NCI-H1417 treated with DMSO at 0.1 percent for 48 hours (cell line): ENCODE measurements at regions not wholly inside any gene's neighbourhood (a gene's known extent, or its start where the extent isn't known, plus 50 kb on each side); places are given as distances from the start of the nearest gene placed in this dataset.
"Not testable (repeated sequence)": the region's sequence is repeated elsewhere in the genome, so short reads cannot be mapped to it uniquely, and the experiment has no call there.

Experiments used
- DNase-seq: peaks from one replicate; lab custom pipeline; 2025; lab: John Stamatoyannopoulos, UW

DNA sequence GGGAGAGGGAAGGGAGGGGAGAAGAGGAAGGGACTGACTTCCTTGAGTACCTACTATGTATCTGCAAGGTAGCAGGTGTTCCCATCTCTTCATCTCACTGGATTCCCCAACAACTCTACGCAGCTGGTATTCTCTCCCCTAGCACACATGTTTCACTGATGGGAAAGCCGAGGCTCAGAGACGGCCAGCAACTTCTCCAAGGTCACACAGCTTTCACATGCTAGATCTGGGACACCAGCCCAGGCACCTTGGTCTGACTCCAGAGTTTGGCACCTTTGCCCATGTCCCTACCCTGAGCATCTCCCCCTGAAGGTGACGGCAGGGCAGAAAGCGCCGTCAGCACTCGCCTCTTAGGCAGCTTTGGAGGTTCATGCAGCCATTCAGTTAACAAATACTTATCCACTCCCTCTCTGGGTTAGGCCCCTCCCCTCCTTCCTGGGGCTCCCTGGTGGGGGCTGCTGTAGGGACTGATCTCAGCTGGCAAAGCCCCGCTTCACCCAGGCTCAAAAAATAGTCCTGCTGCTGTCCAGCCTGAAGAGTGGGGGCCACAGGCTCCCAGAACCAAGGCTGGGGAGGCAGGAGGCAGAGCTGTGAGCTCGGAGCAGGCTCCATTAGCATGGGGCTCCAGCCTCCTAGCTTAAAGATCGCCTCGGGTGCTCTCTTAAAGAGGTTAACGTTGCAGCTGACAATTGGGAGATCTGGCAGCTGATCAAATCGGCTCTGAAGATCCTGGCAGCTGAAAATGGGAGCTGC, 79.4 kb downstream of the IGLL1 start:
- no peak for DNase-seq

DNA sequence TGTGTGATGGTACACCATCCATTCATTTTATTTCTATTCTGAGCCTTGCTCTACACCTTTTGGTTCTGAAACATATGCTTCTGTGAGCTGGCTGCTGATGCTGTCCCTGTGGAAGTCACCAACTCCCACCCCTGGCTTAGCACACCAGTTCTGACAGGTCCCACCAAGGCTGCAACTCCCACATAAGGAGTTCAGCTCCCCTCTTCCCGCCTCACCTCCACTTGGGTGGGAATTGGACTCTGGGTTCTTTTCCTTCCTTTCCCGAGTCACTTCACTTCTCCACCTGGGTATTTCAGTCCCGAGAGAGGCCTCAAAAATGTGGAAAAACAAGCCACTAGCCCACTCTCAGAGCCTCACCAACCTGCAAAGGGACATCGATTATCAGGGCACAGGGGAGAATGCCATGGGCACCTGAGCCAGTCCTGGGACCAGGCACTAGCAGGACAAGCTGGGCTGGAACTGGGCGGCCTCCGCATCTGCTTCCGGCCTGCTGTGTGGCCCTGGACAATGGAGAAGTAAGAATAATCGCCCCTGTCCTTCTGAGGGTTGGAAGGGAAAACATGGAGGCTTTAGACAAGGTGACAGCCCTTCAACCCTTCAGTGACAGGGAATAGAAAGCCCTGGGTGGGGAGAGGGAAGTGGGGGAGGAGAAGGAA, 80.1 kb downstream of the IGLL1 start:
- no peak for DNase-seq

DNA sequence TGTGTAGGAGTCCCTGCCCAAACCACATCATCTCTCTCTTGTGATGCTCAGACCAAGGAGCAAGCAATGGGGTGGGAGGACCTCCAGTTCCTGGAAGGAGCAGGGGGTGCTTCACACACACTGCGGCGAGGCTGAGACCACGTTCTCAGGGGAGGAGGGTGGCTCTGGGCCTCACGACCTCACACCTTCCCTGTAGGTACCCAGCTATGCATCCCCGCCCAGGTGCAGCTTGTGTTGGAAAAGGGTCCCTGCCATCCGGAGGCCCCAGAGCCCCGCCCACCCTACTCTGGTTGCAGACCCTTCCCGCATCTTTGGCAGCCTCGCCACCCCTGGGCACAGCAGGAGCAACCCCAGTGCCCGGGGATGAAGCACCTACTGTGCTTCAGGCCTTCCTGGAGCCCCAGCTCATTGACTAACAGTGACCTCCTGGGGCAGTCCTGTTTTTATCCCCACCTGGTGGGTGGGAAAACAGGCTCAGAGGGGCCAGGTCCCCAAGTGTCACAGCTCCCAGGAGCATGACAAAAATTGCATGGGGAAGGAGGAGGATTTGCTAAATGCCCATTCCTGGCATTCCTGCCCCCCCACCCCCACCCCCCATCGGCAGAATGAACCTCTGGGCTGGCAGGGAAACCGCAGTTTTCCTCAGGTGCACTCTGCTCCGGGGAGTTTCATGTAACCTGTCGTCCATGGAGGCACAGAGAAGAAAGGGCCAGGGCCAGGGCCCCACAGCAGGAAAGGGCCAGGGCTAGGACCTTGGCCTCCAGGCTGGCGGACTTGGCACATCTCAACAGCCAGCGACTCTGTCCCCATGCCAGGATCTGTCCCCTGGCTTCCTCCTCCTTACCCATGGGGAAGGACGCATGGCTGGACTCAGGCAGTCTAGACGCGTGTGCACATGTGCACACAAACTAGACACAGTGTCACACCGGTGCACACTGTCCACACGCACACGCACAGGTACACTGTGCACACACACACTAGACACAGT, 81.0 kb downstream of the IGLL1 start:
- no peak for DNase-seq

DNA sequence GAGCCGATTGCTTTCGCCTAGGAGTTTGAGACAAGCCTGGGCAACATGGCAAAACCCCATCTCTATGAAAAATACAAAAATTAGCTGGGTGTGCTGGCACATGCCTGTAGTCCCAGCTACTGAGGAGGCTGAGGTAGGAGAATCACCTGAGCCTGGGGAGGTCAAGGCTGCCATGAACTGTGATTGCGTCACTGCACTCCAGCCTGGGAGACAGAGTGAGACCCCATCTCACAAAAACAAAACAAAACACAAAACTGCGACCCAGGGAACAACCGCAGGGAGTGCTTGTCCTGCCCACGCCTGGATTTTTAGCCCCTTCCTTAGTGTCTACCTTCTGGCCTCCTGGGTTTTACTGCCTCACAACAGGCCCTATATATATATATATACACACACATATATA, 82.2 kb downstream of the IGLL1 start:
- DNase-seq = not testable (repeated sequence)

DNA sequence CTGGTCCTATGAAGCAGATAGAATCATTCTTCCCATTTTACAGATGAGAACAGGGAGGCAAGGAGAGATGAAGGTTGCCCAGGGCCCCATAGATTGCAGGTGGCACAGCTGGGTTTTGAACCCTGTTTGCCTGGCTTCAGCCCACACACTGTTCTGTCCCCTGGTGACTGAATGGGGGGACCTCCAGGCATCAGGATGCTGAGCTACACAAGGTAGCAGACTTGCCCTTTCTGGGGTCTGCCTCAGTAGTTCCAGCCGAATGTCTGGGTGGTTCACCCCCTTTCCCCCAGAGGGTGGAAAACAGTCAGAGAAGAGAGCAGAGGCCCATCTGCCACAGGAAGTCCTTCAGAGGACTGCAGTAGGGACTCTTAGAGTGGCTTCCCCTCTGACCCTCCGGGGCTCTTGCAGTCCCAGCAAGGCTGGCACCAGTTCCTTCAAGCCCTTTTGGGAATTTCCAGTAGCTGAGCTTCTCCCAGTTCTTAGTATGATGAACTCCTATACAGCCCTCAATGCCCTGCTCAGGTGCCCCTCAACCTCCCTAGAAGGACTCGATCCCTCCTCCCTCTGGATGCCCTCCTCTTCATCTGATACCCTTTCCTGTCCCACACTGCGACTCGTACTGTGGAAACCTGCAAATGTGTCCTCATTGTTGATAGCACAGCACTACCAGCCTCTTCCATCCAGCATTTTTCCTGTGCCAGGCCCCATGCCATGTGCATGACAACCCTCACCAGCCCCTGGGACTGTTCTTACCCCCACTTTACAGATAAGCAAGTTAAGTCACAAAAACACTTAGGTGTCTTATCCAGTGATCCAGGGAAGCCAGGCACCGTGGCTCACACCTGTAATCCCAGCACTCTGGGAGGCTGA, 82.8 kb downstream of the IGLL1 start:
- no peak for DNase-seq

DNA sequence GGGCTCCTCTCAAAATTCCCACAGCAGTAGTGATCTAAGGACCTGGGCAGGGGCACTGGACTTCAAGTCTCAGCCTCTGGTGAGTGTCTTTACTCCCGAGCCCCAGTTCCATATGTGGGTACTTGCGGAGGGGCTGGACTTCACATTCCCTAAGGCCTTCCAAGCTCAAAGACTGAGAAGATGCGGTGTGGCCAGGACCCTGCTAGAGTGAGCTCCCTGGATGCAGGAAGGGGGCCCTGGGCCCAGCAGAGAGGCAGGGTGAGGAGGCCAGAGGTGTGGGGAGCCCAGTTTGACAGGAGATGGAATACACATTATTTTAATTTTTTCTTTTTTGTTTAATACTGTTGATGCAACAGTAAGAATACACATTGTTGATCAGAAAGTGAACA, 83.7 kb downstream of the IGLL1 start:
- DNase-seq = no peak

DNA sequence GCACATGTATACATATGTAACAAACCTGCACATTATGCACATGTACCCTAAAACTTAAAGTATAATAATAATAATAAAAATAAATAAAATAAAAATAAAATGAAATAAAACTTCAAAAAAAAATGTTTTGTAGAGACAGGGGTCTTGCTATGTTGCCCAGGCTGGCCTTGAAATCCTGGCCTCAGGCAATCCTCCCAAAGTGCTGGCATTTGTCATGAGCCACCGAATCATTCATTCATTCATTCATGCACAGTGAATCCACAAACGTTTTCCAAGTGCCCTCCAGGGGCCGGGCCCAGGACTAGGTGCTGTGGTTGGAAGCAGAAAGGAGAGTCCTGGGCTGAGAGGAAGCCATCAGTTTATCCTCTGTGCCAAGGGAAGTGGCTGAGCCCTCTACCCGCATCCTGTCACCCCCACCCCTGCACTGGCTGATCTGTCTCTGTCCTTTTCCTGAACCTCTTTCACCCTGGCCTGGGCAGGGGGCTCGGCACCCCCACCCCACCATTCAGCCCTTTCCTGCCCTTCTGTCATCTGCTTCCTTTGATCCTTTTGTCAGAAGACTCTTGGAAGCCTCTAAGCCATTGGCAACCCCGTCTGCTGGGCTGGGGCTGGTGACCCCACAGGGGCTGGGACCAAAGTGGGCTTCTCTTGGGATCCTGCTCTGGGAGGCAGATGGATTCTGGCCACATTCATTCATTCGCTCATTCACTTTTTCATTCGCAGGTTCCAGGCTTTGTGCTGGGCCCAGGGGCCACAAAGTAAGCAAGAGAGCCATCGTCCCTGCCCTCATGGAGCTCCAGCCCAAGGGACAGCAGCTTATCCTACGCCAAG, 84.3 kb downstream of the IGLL1 start:
- DNase-seq = no peak

DNA sequence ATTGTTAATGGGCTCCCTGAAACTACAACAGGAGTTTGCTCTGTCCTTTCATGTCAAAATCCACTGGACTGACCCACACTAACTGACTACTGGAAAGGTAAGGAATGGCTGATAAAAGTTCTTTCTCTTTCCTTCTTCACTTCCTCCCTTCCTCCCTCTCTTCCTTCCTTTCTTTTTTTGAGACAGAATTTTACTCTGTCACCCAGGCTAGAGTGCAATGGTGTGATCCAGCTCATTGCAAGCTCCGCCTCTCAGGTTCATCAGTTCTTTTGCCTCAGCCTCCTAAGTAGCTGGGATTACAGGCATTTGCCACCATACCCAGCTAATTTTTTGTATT, 85.2 kb downstream of the IGLL1 start:
- DNase-seq = no peak

DNA sequence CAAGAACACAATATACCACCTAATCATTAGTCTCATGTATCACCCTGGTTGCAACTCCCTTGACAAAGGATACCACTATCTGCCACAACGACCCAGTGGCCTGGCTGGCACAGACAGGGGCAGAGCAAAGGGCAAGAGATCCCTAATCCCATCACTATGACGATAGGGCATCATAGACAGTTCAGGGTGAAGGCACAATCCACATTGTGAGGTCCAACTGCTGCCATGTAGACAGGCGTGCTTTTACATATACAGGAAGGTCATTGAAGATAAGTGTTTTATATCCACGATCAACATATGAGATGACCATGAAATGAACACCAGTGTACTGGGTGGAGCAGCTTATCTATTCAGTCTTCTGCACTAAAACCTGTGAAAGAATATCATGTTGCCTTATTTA, 94.6 kb downstream of the IGLL1 start:
- no peak for DNase-seq

DNA sequence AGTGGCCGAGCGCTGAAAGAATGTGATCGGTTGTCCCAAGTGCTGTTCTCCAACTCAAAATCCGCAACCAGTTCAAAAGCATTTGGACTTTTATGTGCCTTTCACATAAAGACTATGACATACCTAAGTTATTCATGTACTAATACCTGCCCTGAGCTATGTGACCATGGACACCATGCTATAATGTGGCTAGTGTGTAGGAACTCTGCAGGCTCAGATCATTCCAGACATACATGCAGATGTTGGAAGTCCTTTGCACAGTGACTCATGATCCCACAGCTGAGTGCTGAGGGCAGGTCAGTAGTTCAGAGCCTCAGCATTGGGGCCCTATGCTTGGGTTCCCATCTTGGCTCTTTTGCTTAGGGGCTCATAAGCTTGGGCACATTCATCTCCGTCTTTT, 95.4 kb downstream of the IGLL1 start:
- DNase-seq = no peak

DNA sequence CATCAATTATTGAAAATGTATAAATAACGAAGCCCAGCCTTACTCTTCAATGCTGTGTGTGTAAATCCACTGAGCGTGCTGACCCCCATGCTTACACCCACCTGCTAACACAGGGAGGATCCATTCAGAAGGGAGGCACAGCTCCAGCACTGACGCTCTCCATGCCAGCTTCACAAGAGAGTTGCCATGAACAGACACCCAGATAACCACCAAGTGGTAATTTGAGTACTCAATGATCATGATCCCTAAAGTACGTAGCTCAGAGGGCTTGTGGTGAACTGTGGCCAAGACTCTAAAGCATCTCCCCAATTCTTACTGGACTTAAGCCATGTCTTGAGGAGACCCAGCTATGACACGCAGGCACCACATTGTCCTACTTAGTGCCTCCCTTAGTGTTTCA, 98.7 kb downstream of the IGLL1 start:
- no peak for DNase-seq

DNA sequence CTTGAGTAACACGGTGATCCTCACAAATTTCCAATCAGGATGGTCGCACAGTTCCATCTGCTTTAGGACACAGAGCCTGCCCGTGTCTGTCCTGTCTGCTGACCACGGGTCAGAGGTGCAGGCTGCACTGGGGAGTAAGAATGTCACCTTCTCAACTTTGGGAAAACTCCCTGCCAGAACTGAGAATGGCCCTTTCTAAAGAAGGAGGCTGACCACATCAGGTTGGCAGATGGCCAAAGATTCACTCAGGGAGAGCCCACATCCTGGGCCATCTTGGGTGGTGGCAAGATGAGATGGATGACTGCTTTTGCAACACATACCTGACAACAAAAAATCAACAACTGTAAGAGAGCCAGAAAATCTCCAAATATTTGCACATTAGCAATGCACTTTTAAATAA, 101.9 kb downstream of the IGLL1 start:
- no peak for DNase-seq

DNA sequence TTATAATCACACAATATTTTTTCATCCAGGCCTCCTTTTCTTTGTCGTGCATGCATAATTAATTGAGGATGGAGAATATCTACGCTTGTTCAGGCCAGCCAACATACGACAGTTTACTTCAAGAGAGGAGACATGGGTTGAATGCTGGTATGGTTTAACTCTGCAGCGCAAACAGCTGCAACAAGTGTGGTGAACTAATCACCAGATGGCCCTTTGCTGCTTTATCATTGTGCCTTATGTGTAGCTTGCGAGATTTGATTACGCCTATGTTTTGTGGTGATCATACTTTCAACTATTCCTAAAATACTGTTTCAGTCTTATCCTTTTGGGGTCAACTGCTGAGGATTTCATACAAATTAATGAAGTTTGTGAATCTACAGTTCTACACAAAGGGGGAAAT, 105.6 kb downstream of the IGLL1 start:
- not testable (repeated sequence) for DNase-seq

DNA sequence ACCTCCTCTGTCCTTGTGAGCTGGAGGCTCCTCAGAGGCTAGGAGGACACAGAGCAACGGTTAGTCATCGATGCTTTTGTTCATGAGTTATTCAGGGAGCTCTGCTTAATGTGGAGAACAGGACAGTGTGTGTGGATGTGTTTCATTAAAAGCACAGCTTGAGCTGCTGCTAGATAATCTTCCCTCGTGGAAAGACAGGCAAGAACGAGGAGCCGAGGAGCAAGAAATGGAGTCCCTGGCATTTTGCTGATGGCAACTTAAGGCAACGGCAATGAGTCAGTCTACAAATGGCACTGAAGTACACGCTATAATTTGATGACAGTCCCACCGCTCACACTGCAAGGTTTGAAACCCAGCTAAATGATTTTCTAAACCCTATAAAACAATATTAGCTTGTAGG, 106.2 kb downstream of the IGLL1 start:
- no peak for DNase-seq

DNA sequence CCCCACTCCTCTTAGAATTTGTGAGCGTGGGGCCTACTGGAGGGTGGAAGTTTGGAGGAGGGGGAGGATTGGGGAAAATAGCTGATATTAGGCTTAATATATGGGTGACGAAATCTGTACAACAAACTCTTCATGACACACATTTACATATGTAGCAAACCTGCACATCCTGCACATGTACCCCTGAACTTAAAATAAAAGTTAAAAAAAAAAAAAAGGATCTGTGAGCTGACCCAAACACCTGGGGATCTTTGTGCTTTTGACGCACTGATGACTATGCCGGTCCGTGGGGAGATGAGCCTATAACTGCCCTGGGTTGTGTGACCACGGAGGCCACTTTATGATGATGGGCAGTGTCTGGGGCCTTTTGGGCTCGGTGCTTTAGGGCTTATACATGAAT, 107.7 kb downstream of the IGLL1 start:
- not testable (repeated sequence) for DNase-seq

DNA sequence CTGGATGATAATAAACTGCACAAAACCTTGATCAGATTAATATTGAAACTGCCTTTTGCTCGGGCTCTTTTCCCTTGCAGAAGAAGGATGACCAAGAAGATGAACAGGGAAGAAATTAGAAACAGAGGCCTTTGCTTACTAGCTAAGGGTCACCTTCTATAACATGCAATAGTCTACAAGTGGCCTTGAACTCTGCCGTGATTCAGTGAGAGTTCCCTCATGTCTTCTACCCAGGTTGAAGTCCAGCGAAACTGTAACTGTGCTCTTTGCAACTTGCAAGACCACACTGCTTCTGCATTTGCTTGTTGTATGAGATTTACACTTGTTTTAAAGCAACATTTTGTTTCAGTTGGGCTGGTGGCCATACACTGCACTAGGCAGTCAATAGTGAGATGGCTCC, 108.4 kb downstream of the IGLL1 start:
- DNase-seq = no peak

DNA sequence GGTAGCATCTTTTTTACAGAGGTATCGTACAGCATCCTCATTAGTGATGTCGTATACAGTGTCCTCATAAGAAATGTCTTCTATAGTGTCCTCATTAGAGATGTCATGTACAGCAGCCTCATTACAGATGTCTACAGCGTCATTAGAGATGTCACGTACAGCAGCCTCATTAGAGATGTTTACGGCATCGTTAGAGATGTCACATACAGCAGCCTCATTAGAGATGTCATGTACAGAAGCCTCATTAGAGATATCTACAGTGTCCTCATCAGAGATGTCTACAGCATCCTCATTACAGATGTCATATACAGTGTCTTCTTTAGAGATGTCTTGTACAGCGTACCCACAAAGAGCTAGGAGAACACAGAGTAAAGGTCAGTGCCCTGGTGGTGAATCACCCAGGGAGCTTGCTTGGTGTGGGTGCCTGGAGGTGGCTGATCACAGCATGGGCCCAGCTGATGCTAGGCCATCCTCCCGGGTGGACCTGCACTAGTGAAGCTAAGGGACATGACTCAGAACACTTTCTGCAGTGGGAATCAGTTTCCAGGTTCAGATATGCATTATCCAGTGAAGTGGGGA, 109.2 kb downstream of the IGLL1 start:
- DNase-seq = no peak

DNA sequence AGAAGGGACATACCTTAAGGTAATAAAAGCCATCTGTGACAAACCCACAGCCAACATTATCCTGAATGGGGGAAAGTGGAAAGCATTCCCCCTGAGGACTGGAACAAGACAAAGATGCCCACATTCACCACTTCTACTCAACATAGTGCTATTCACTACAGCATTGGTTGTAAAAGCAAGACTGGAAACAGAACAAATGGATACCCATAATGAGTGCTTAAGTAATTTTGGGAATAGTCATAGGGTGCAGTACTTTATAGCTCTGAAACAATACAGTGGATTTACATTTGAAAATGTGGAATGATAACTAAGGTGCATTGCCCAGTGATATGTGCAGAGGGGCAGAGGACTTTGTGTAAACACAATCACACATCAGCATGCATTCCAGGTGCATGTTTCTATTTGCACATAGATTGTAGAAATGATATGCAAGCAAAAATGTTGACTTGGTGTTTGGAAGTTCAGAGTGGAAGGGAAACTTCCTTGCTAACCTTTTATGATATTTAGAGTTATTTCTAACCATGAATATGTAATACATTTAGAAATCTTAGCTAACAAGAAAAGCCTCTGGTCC, 112.3 kb downstream of the IGLL1 start:
- no peak for DNase-seq

DNA sequence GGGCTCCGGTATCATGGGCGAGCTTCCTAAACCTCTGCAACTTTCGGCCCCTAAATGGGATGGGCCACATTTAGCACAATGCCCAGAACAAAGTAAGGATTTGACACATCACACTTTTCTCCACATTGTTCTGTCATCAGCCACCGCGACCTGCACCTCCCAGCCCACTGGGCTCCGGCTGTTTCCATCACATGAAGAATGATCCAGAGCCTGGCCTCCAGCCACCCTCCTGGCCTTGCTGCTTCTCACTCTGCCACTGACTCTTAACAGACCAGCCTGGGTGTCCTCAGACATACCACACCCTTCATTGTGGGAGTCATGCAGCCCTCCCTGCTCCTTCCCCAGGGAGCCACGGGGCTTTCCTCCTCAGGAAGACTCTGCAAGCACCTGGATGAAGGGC, 113.7 kb downstream of the IGLL1 start:
- DNase-seq = no peak

DNA sequence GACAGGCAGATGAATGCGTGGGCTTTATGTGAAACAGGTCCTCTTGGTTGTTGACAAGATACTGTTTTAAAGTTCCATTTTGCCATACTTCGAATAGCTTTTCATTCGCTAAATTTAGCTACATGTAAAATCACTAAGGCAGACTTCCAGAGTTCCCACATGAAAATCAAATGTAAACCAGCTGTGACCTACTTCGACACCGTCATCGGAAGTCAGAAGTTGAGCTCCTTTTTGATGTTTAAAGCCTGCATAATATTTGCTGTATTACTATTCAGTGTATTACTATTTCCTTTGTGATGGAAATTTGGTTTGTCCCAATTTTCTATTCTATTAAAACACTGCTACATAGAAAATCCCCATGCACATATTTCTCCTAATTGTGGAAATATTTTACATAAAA, 115.3 kb downstream of the IGLL1 start:
- not testable (repeated sequence) for DNase-seq
